ENCODE measurements at regions not wholly inside any gene's neighbourhood (a gene's known extent, or its start where the extent isn't known, plus 50 kb on each side); places are given as distances from the start of the nearest gene placed in this dataset.

DNA sequence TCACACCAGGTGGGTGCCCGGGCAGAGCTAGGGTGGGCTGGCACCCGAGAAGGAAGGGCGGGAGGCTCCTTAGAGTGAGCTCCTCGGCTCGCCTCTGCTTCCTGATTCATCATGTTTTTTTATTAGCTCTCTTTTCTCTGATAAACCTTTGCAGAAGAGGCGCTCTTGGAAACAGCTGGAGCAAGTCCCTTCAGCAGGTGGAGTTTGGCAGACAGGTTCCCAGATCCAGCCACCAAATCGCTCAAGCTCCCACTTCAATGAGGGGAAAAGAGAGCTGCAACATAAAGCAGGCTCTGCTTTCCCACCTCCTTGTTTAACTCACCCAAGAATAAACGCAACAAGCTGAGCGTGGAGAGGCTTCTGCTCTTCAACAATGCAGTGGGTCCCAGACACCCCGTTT is 244.8 kb downstream of the TSHZ3 start:
- TF ChIP-seq, protein P1, sequence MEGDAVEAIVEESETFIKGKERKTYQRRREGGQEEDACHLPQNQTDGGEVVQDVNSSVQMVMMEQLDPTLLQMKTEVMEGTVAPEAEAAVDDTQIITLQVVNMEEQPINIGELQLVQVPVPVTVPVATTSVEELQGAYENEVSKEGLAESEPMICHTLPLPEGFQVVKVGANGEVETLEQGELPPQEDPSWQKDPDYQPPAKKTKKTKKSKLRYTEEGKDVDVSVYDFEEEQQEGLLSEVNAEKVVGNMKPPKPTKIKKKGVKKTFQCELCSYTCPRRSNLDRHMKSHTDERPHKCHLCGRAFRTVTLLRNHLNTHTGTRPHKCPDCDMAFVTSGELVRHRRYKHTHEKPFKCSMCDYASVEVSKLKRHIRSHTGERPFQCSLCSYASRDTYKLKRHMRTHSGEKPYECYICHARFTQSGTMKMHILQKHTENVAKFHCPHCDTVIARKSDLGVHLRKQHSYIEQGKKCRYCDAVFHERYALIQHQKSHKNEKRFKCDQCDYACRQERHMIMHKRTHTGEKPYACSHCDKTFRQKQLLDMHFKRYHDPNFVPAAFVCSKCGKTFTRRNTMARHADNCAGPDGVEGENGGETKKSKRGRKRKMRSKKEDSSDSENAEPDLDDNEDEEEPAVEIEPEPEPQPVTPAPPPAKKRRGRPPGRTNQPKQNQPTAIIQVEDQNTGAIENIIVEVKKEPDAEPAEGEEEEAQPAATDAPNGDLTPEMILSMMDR (conservative IDR thresholded peaks at IDR 0.05 in 1 of 2, IDR thresholded peaks at IDR 0.05 in 1 of 2; ENCODE audit: low read depth in 1 of 2, low read length in 2 of 2): no peak
- no peak for TF ChIP-seq EZH2 (IDR thresholded peaks at IDR 0.05; ENCODE audit: low read length, missing control alignments)

All from fibroblast of lung (primary cell).